ENCODE measurements at regions not wholly inside any gene's neighbourhood (a gene's known extent, or its start where the extent isn't known, plus 50 kb on each side); places are given as distances from the start of the nearest gene placed in this dataset.

- H3K9me1 ChIP-seq (ENCODE audit: control insufficient read depth, extremely low read depth, insufficient read depth, low read length): no peaks in the 10 kb centered on the region
- no peak overlapping the region for H3K4me3 ChIP-seq (ENCODE audit: control insufficient read depth in 2 of 3, extremely low read depth in 1 of 3, insufficient read depth in 2 of 3, low read depth in 1 of 3, low read length in 3 of 3)
- DNase-seq (ENCODE audit: low read depth, low spot score) (no peak), FAIRE-seq (no peak)
- no peak overlapping the region for H2AFZ ChIP-seq (ENCODE audit: control insufficient read depth, low read length)
- dilution Hi-C loops (cut with MboI; ENCODE audit: extremely low pct_ligation_motif_present, low sequenced_read_pairs): no loop called here
- H3K4me1 ChIP-seq (ENCODE audit: control insufficient read depth, extremely low read depth, insufficient read depth, low read length): no peaks in the 10 kb centered on the region
- H3K79me2 ChIP-seq (ENCODE audit: control insufficient read depth, insufficient read depth, low read length): no peaks in the 10 kb centered on the region
- H3K27me3 ChIP-seq (ENCODE audit: control insufficient read depth, extremely low read depth, insufficient read depth, low read length): peaks cover 30% of the 10 kb centered on the region
- no peaks in the 10 kb centered on the region for H3K36me3 ChIP-seq (ENCODE audit: control insufficient read depth in 2 of 2, extremely low read depth in 1 of 2, insufficient read depth in 2 of 2, low read length in 2 of 2)
- H4K20me1 ChIP-seq (ENCODE audit: control insufficient read depth, extremely low read depth, insufficient read depth, low read length): no peaks in the 10 kb centered on the region
- H3K27ac ChIP-seq (ENCODE audit: control insufficient read depth, insufficient read depth, low read length): no peak overlapping the region
- H3K4me2 ChIP-seq (ENCODE audit: control insufficient read depth, extremely low read depth, insufficient read depth, low read depth, low read length): no peak overlapping the region
- no peak for TF ChIP-seq CTCF (optimal IDR thresholded peaks at IDR 0.05 in 1 of 3, IDR thresholded peaks at IDR 0.05 in 1 of 3, conservative IDR thresholded peaks at IDR 0.05 in 1 of 3; ENCODE audit: extremely low read depth in 1 of 3, insufficient read depth in 2 of 3, low read length in 3 of 3)
- TF ChIP-seq EZH2 (IDR thresholded peaks at IDR 0.05; ENCODE audit: low read length): no peak
- no peak overlapping the region for H3K9ac ChIP-seq (ENCODE audit: control insufficient read depth, extremely low read depth, insufficient read depth, low read length)
- no peaks in the 10 kb centered on the region for H3K9me3 ChIP-seq (ENCODE audit: control insufficient read depth, low read depth, low read length)
These were observed 250.4 kb upstream of the SORL1-AS1 start for GRCh38 chr11:121703201-121703600.

- no peak overlapping the region for H3K9ac ChIP-seq (ENCODE audit: control insufficient read depth, extremely low read depth, insufficient read depth, low read length)
- H3K27ac ChIP-seq (ENCODE audit: control insufficient read depth, insufficient read depth, low read length): no peak overlapping the region
- no peak overlapping the region for H2AFZ ChIP-seq (ENCODE audit: control insufficient read depth, low read length)
- dilution Hi-C loops (cut with MboI; ENCODE audit: extremely low pct_ligation_motif_present, low sequenced_read_pairs): no loop called here
- H3K79me2 ChIP-seq (ENCODE audit: control insufficient read depth, insufficient read depth, low read length): no peaks in the 10 kb centered on the region
- H3K36me3 ChIP-seq (ENCODE audit: control insufficient read depth in 2 of 2, extremely low read depth in 1 of 2, insufficient read depth in 2 of 2, low read length in 2 of 2): no peaks in the 10 kb centered on the region
- DNase-seq (ENCODE audit: low read depth, low spot score) (no peak), FAIRE-seq (no peak)
- no peak overlapping the region for H3K4me2 ChIP-seq (ENCODE audit: control insufficient read depth, extremely low read depth, insufficient read depth, low read depth, low read length)
- H4K20me1 ChIP-seq (ENCODE audit: control insufficient read depth, extremely low read depth, insufficient read depth, low read length): no peaks in the 10 kb centered on the region
- H3K4me3 ChIP-seq (ENCODE audit: control insufficient read depth in 2 of 3, extremely low read depth in 1 of 3, insufficient read depth in 2 of 3, low read depth in 1 of 3, low read length in 3 of 3): no peak overlapping the region
- TF ChIP-seq EZH2 (IDR thresholded peaks at IDR 0.05; ENCODE audit: low read length): no peak
- no peak for TF ChIP-seq CTCF (optimal IDR thresholded peaks at IDR 0.05 in 1 of 3, IDR thresholded peaks at IDR 0.05 in 1 of 3, conservative IDR thresholded peaks at IDR 0.05 in 1 of 3; ENCODE audit: extremely low read depth in 1 of 3, insufficient read depth in 2 of 3, low read length in 3 of 3)
- H3K27me3 ChIP-seq (ENCODE audit: control insufficient read depth, extremely low read depth, insufficient read depth, low read length): peaks cover 30% of the 10 kb centered on the region
- no peaks in the 10 kb centered on the region for H3K9me1 ChIP-seq (ENCODE audit: control insufficient read depth, extremely low read depth, insufficient read depth, low read length)
- no peaks in the 10 kb centered on the region for H3K4me1 ChIP-seq (ENCODE audit: control insufficient read depth, extremely low read depth, insufficient read depth, low read length)
- H3K9me3 ChIP-seq (ENCODE audit: control insufficient read depth, low read depth, low read length): no peaks in the 10 kb centered on the region
These were observed 248.2 kb upstream of the SORL1-AS1 start for GRCh38 chr11:121700968-121701367.

All from keratinocyte (primary cell).